Suprapubic skin (tissue), 4 donors: ENCODE measurements at regions not wholly inside any gene's neighbourhood (a gene's known extent, or its start where the extent isn't known, plus 50 kb on each side); places are given as distances from the start of the nearest gene placed in this dataset.

Source experiments
- DNase-seq, 2 donors: peaks; one replicate each; pipeline ENCODE4 v3.0.0-alpha.2; 2019; ENCODE audit warnings: low spot score in 2 of 2
- H3K27ac ChIP-seq: fragments of 200-600 bp; sonication (generic); one replicate; pipeline ENCODE4 v1.5.1; 2019
- H3K27me3 ChIP-seq: fragments of 200-600 bp; sonication (generic); one replicate; pipeline ENCODE4 v1.5.1; 2019
- H3K36me3 ChIP-seq: fragments of 200-600 bp; sonication (generic); one replicate; pipeline ENCODE4 v1.5.1; 2019
- H3K4me1 ChIP-seq: fragments of 200-600 bp; sonication (generic); one replicate; pipeline ENCODE4 v1.5.1; 2019
- H3K4me3 ChIP-seq: fragments of 200-600 bp; sonication (generic); one replicate; pipeline ENCODE4 v1.5.1; 2019; ENCODE audit warnings: mild to moderate bottlenecking
- H3K9me3 ChIP-seq: fragments of 200-600 bp; sonication (generic); one replicate; pipeline ENCODE4 v1.5.1; 2019
- EP300 ChIP-seq: sonication (generic); formaldehyde crosslinking; IDR thresholded peaks from one replicate; pipeline ENCODE4 v1.6.1; 2017; ENCODE audit warnings: antibody characterized with exemption
- POLR2A ChIP-seq, 2 donors: fragments of 450-650 bp; IDR thresholded peaks; one replicate each; pipeline ENCODE4 v1.6.1; 2017; ENCODE audit warnings: antibody characterized with exemption in 2 of 2, mild to moderate bottlenecking in 2 of 2, moderate library complexity in 2 of 2
- POLR2AphosphoS5 ChIP-seq, 3 donors: sonication (generic); formaldehyde crosslinking; IDR thresholded peaks; one replicate each; pipeline ENCODE4 v1.6.1; 2017; ENCODE audit warnings: antibody characterized with exemption in 3 of 3
- WGBS: methylation state at CpG from one replicate; pipeline ENCODE4 v1.1.5; 2018; 5-methylcytosine and 5-hydroxymethylcytosine counted together
- TF ChIP-seq, protein P1 (sequence below), 2 donors: fragments of 200-600 bp in 1 of 2; fragments of 450-650 bp in 1 of 2; sonication (generic) in 1 of 2; IDR thresholded peaks; one replicate each; pipeline ENCODE4 v1.5.1; 2016 to 2019; ENCODE audit warnings: antibody characterized with exemption in 2 of 2, mild to moderate bottlenecking in 1 of 2, moderate library complexity in 1 of 2

DNA sequence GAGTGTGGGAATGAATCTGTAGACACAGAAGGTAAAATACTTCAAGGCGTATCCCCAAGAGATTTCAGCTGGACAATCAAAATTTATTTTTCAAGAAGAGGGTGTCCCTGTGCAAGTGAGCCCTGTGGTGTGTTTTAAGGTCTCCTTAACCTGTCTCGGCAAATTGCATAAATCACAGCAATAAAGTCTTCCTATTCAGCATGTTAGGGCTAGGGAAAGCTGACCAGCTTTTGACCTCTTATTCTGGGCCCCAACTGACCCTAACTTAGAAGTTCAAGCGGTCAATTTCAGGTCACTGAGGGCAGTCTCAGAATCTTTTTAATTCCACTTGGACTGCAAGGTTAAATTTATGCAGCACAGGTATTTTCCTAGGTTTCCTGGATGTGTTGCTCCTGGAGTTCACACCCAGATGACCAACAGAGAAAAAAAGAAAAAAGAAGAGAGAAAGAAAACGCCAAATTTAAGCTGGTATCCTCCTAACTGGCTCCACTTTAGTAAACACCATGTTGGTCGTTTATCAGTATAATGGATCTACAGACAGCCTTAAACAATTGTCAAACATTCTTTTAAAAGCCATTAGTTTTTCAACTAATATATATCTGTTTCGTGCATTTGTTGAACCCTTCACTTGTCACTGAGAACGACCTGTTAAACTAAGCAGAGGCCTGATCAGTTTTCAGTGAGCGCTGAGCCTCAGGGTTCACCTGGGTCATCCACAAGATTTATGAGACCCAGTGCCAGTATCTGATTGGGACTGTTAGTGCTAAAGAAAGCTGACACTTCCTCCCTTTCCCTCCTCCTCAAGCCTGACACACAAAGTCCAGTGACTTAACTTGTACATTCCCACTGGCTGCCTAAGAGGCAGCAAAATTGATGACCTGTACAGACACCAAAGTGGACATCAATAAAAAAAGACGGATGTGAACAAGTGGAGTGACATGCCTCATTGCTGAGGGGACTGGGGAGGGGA, 546.1 kb downstream of the NR2F1-AS1 start:
- Histone ChIP-seq H3K4me1 (no peaks in the 10 kb centered on the region), H3K27ac (no peak overlapping the region), H3K4me3 (no peak overlapping the region), H3K27me3 (no peaks in the 10 kb centered on the region), H3K36me3 (no peaks in the 10 kb centered on the region), H3K9me3 (no peaks in the 10 kb centered on the region)
- TF ChIP-seq, protein P1, sequence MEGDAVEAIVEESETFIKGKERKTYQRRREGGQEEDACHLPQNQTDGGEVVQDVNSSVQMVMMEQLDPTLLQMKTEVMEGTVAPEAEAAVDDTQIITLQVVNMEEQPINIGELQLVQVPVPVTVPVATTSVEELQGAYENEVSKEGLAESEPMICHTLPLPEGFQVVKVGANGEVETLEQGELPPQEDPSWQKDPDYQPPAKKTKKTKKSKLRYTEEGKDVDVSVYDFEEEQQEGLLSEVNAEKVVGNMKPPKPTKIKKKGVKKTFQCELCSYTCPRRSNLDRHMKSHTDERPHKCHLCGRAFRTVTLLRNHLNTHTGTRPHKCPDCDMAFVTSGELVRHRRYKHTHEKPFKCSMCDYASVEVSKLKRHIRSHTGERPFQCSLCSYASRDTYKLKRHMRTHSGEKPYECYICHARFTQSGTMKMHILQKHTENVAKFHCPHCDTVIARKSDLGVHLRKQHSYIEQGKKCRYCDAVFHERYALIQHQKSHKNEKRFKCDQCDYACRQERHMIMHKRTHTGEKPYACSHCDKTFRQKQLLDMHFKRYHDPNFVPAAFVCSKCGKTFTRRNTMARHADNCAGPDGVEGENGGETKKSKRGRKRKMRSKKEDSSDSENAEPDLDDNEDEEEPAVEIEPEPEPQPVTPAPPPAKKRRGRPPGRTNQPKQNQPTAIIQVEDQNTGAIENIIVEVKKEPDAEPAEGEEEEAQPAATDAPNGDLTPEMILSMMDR (IDR thresholded peaks at IDR 0.05): no peak
- no peak for TF ChIP-seq POLR2A (IDR thresholded peaks at IDR 0.05)
- TF ChIP-seq POLR2AphosphoS5 (IDR thresholded peaks at IDR 0.05): no peak
- TF ChIP-seq EP300: no peak
- no peak for DNase-seq
- WGBS: 65% methylated on average over 9 of the region's 9 CpGs

DNA sequence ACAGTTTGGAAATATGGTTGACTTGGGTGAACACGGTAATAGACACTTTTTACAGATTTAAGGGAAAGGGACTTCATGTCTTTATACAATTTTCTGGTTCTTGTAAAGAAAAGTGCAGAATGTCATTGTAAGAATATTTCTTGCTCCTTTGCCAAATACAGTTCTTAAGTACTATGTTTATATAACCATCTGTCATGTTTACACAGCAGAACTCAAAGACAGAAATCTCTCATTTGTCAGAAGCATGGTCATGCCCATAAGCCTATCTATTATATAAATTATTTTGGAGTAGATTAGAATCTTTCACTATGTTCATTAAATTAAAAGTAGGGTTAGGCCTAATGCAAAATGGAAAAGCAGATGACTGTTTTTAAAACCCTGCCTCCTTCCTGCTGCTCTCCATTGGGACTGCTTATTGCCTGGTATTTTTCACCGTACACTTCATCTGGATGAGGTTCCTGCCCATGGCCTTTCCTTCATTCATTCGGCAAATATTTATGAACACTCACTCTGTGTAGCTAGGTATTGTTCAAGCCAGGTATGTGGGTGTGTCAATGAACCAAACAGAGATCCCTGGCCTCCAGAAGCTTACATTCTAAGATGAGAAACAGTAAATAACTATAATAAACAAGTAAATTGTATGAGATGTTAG, 558.1 kb downstream of the NR2F1-AS1 start:
- Histone ChIP-seq H3K4me3 (no peak overlapping the region), H3K4me1 (no peaks in the 10 kb centered on the region), H3K27me3 (no peaks in the 10 kb centered on the region), H3K36me3 (no peaks in the 10 kb centered on the region), H3K27ac (no peak overlapping the region), H3K9me3 (no peaks in the 10 kb centered on the region)
- TF ChIP-seq EP300: no peak
- TF ChIP-seq POLR2AphosphoS5 (IDR thresholded peaks at IDR 0.05): no peak
- TF ChIP-seq, protein P1 (IDR thresholded peaks at IDR 0.05): no peak
- TF ChIP-seq POLR2A (IDR thresholded peaks at IDR 0.05): no peak
- 67% methylated on average over 3 of the region's 3 CpGs for WGBS
- DNase-seq: no peak

GRCh38 chr5:93022211-93022610, 558.8 kb downstream of the NR2F1-AS1 start:
- DNase-seq: no peak
- TF ChIP-seq EP300 (no peak), POLR2A (IDR thresholded peaks at IDR 0.05) (no peak), POLR2AphosphoS5 (IDR thresholded peaks at IDR 0.05) (no peak)
- TF ChIP-seq, protein P1 (IDR thresholded peaks at IDR 0.05): no peak
- H3K27ac ChIP-seq: no peak overlapping the region
- H3K36me3 ChIP-seq: no peaks in the 10 kb centered on the region
- WGBS: 59% methylated on average over 3 of the region's 3 CpGs
- no peaks in the 10 kb centered on the region for H3K27me3 ChIP-seq
- no peaks in the 10 kb centered on the region for H3K9me3 ChIP-seq
- no peak overlapping the region for H3K4me3 ChIP-seq
- H3K4me1 ChIP-seq: no peaks in the 10 kb centered on the region

GRCh38 chr5:93019896-93020295, 561.1 kb downstream of the NR2F1-AS1 start:
- WGBS: 81% methylated on average over 2 of the region's 2 CpGs
- H3K27ac ChIP-seq: no peak overlapping the region
- TF ChIP-seq, protein P1 (IDR thresholded peaks at IDR 0.05): no peak
- TF ChIP-seq POLR2AphosphoS5 (IDR thresholded peaks at IDR 0.05) (no peak), EP300 (no peak), POLR2A (IDR thresholded peaks at IDR 0.05) (no peak)
- no peak for DNase-seq
- no peaks in the 10 kb centered on the region for H3K9me3 ChIP-seq
- H3K27me3 ChIP-seq: no peaks in the 10 kb centered on the region
- no peaks in the 10 kb centered on the region for H3K36me3 ChIP-seq
- H3K4me3 ChIP-seq: no peak overlapping the region
- H3K4me1 ChIP-seq: no peaks in the 10 kb centered on the region

- no peaks in the 10 kb centered on the region for H3K9me3 ChIP-seq
- H3K36me3 ChIP-seq: no peaks in the 10 kb centered on the region
- no peaks in the 10 kb centered on the region for H3K27me3 ChIP-seq
- no peaks in the 10 kb centered on the region for H3K4me1 ChIP-seq
- H3K4me3 ChIP-seq: no peak overlapping the region
- H3K27ac ChIP-seq: no peak overlapping the region
- DNase-seq: no peak
- TF ChIP-seq EP300 (no peak), POLR2A (IDR thresholded peaks at IDR 0.05) (no peak), POLR2AphosphoS5 (IDR thresholded peaks at IDR 0.05) (no peak)
- TF ChIP-seq, protein P1 (IDR thresholded peaks at IDR 0.05): no peak
Observed at GRCh38 chr5:93018461-93018860, 562.6 kb downstream of the NR2F1-AS1 start.
